Endothelial cell of umbilical vein (primary cell): ENCODE measurements at regions not wholly inside any gene's neighbourhood (a gene's known extent, or its start where the extent isn't known, plus 50 kb on each side); places are given as distances from the start of the nearest gene placed in this dataset.

Experiments
- BruUV-seq: library from RNA; stranded (reverse); fragments of 400-500 nt; replicated peaks from 2 replicates; lab custom pipeline; 2021; lab: Mats Ljungman, UMichigan
- CTCF ChIA-PET: fragments of 300-600, 350-600 bp; sonication (Branson Sonifier 250); formaldehyde crosslinking; loops from one replicate; lab custom pipeline; 2021; ENCODE audit warnings: antibody characterized with exemption, inconsistent platforms; lab: Charles Lee
- POLR2A ChIA-PET: fragments of 300-600, 350-600 bp; sonication (Branson Sonifier 250); formaldehyde crosslinking; loops from one replicate; lab custom pipeline; 2021; ENCODE audit warnings: antibody characterized with exemption, inconsistent platforms; lab: Charles Lee
- DNase-seq: peaks from one replicate; pipeline ENCODE4 v3.0.0-alpha.2; 2011; ENCODE audit warnings: low read depth, low spot score
- FAIRE-seq: peaks from 2 replicates; lab custom pipeline; 2011; peaks lifted over from hg19 to GRCh38; lab: Jason Lieb, UNC
- H2AFZ ChIP-seq: 2 replicates; pipeline ENCODE4 v1.6.0; 2012; ENCODE audit warnings: low read depth, low read length, control low read depth, inconsistent platforms
- H3K27ac ChIP-seq: 2 replicates; pipeline ENCODE4 v1.5.1; 2011; ENCODE audit warnings: low read depth, mild to moderate bottlenecking, control low read depth, low read length, moderate library complexity; ENCODE audit not compliant: insufficient read depth
- H3K27me3 ChIP-seq, 2 experiments: 2 replicates each; pipeline versions ENCODE4 v1.6.0 to v1.6.1; 2011; ENCODE audit warnings: low read length in 2 of 2, mixed read lengths in 1 of 2; ENCODE audit not compliant: control insufficient read depth in 2 of 2, insufficient read depth in 2 of 2
- H3K36me3 ChIP-seq, 2 experiments: 2 replicates in 1 of 2; 3 replicates in 1 of 2; pipeline ENCODE4 v1.5.1; 2011; ENCODE audit warnings: low read length in 2 of 2, mild to moderate bottlenecking in 1 of 2, moderate library complexity in 1 of 2; ENCODE audit not compliant: control insufficient read depth in 2 of 2, insufficient read depth in 2 of 2; ENCODE audit errors: extremely low read depth in 1 of 2
- H3K4me1 ChIP-seq: 3 replicates; pipeline ENCODE4 v1.5.1; 2011; ENCODE audit warnings: mild to moderate bottlenecking, low read length; ENCODE audit not compliant: control insufficient read depth, insufficient read depth; ENCODE audit errors: extremely low read depth
- H3K4me2 ChIP-seq: 2 replicates; pipeline ENCODE4 v1.6.1; 2011; ENCODE audit warnings: low read length, control low read depth, mixed read lengths; ENCODE audit not compliant: insufficient read depth
- H3K4me3 ChIP-seq, 3 experiments: fragments of 200-600 bp in 1 of 3; sonication (generic), shearing (Covaris generic) in 1 of 3; replicated peaks in 1 of 3; 2 replicates each; pipeline ENCODE4 v1.5.1; 2011 to 2016; ENCODE audit warnings: control low read depth in 3 of 3, low read length in 3 of 3, mild to moderate bottlenecking in 2 of 3, inconsistent platforms in 1 of 3, low read depth in 1 of 3, moderate library complexity in 1 of 3; ENCODE audit not compliant: insufficient read depth in 1 of 3
- H3K79me2 ChIP-seq: 2 replicates; pipeline ENCODE4 v1.6.0; 2012; ENCODE audit warnings: low read length, inconsistent platforms; ENCODE audit not compliant: control insufficient read depth, insufficient read depth
- H3K9ac ChIP-seq: replicated peaks from 2 replicates; pipeline ENCODE3; 2011; ENCODE audit warnings: low read length, control low read depth; ENCODE audit not compliant: insufficient read depth; ENCODE audit errors: extremely low read depth
- H3K9me1 ChIP-seq: replicated peaks from 3 replicates; pipeline ENCODE4 v1.6.0; 2011; ENCODE audit warnings: mild to moderate bottlenecking, low read length; ENCODE audit not compliant: control insufficient read depth, insufficient read depth; ENCODE audit errors: extremely low read depth
- H3K9me3 ChIP-seq: replicated peaks from 2 replicates; pipeline ENCODE4 v1.5.1; 2012; ENCODE audit warnings: low read length, inconsistent platforms; ENCODE audit not compliant: control insufficient read depth, insufficient read depth
- H4K20me1 ChIP-seq: replicated peaks from 2 replicates; pipeline ENCODE3; 2011; ENCODE audit warnings: mild to moderate bottlenecking, low read length; ENCODE audit not compliant: control insufficient read depth, insufficient read depth; ENCODE audit errors: extremely low read depth
- EZH2 ChIP-seq: IDR thresholded peaks from 2 replicates; pipeline ENCODE4 v1.6.1; 2012; ENCODE audit warnings: borderline replicate concordance, low read depth, mild to moderate bottlenecking, moderate library complexity, low read length, inconsistent platforms; ENCODE audit not compliant: severe bottlenecking
- FOS ChIP-seq: IDR thresholded peaks from 2 replicates; pipeline ENCODE4 v1.6.1; 2011; ENCODE audit warnings: mild to moderate bottlenecking, low read length, moderate library complexity, borderline replicate concordance; ENCODE audit not compliant: insufficient read depth
- GATA2 ChIP-seq: IDR thresholded peaks from 2 replicates; pipeline ENCODE4 v1.7.0; 2011; ENCODE audit warnings: low read depth, mild to moderate bottlenecking, moderate library complexity, mixed read lengths, low read length; ENCODE audit not compliant: insufficient read length, insufficient read depth
- JUN ChIP-seq: IDR thresholded peaks from 2 replicates; pipeline ENCODE4 v1.6.1; 2011; ENCODE audit warnings: borderline replicate concordance, low read depth; ENCODE audit not compliant: insufficient read length, insufficient read depth
- MYC ChIP-seq: IDR thresholded peaks from one replicate; pipeline ENCODE4 v1.6.1; 2011; ENCODE audit warnings: mild to moderate bottlenecking, low read depth, low read length
- POLR2A ChIP-seq: IDR thresholded peaks from 2 replicates; pipeline ENCODE4 v1.6.1; 2012; ENCODE audit warnings: low read depth, mild to moderate bottlenecking, control low read depth, low read length
- POLR2AphosphoS5 ChIP-seq: IDR thresholded peaks from 2 replicates; pipeline ENCODE4 v1.6.1; 2012; ENCODE audit warnings: low read depth, mild to moderate bottlenecking, control low read depth, low read length, moderate library complexity; ENCODE audit not compliant: insufficient read depth
- dilution Hi-C: fragments of 300-500 bp; cut with MboI; formaldehyde crosslinking; loops from one replicate; pipeline ENCODE4 v1.15.0; 2019; ENCODE audit warnings: low sequenced_read_pairs; ENCODE audit not compliant: extremely low pct_ligation_motif_present
- intact Hi-C: fragments of 100-400 bp; cut with micrococcal nuclease; formaldehyde crosslinking; loops from one replicate; pipeline ENCODE4 v1.10.0; 2022
- TF ChIP-seq, protein P1 (sequence below), 2 donors: IDR thresholded peaks; 1 replicate in 1 of 2; 2 replicates in 1 of 2; pipeline ENCODE4 v1.5.1; 2011; ENCODE audit warnings: low read length in 2 of 2, mild to moderate bottlenecking in 2 of 2, moderate library complexity in 2 of 2, control low read depth in 1 of 2, inconsistent platforms in 1 of 2, low read depth in 1 of 2; ENCODE audit not compliant: insufficient read depth in 1 of 2; ENCODE audit errors: extremely low read depth in 1 of 2
- TF ChIP-seq, protein P2 (sequence below): IDR thresholded peaks from 2 replicates; pipeline ENCODE4 v1.6.1; 2011; ENCODE audit not compliant: insufficient read depth, insufficient read length

DNA sequence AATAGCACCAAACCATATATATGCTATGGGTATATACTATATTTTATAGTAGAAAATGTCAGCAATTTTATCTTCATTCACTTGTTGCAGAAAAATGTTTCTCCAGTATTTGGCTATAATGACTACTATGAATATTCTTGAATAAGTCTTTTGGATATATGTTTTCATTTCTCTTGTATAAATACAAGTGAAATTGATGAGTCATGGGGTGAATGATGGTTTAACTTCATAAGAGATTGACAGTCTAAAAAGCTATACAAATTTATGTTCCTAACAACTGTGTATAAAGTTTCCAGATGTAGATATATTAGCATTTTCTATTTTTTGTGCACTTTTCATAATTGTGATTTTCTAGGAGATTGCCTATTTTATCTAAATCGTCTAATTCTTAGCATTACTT, 714.8 kb downstream of the TRHDE start:
- H3K9me1 ChIP-seq = no peaks in the 10 kb centered on the region
- H3K9ac ChIP-seq = no peak overlapping the region
- no peaks in the 10 kb centered on the region for H3K36me3 ChIP-seq
- H2AFZ ChIP-seq = no peak overlapping the region
- dilution Hi-C loops = no loop called here
- H3K4me2 ChIP-seq = no peak overlapping the region
- no peak overlapping the region for H3K4me3 ChIP-seq
- DNase-seq (no peak), FAIRE-seq (no peak)
- H3K79me2 ChIP-seq = no peaks in the 10 kb centered on the region
- CTCF ChIA-PET = no interaction called here
- BruUV-seq = no TSS peak
- no peaks in the 10 kb centered on the region for H3K4me1 ChIP-seq
- TF ChIP-seq, protein P1, sequence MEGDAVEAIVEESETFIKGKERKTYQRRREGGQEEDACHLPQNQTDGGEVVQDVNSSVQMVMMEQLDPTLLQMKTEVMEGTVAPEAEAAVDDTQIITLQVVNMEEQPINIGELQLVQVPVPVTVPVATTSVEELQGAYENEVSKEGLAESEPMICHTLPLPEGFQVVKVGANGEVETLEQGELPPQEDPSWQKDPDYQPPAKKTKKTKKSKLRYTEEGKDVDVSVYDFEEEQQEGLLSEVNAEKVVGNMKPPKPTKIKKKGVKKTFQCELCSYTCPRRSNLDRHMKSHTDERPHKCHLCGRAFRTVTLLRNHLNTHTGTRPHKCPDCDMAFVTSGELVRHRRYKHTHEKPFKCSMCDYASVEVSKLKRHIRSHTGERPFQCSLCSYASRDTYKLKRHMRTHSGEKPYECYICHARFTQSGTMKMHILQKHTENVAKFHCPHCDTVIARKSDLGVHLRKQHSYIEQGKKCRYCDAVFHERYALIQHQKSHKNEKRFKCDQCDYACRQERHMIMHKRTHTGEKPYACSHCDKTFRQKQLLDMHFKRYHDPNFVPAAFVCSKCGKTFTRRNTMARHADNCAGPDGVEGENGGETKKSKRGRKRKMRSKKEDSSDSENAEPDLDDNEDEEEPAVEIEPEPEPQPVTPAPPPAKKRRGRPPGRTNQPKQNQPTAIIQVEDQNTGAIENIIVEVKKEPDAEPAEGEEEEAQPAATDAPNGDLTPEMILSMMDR (IDR thresholded peaks at IDR 0.05; ENCODE audit: extremely low read depth in 1 of 2, insufficient read depth in 1 of 2, low read depth in 1 of 2, low read length in 2 of 2) = no peak
- intact Hi-C loops = no loop called here
- no peaks in the 10 kb centered on the region for H4K20me1 ChIP-seq
- no peaks in the 10 kb centered on the region for H3K27me3 ChIP-seq
- H3K9me3 ChIP-seq = peaks cover 8% of the 10 kb centered on the region
- POLR2A ChIA-PET = no interaction called here
- no peak overlapping the region for H3K27ac ChIP-seq

DNA sequence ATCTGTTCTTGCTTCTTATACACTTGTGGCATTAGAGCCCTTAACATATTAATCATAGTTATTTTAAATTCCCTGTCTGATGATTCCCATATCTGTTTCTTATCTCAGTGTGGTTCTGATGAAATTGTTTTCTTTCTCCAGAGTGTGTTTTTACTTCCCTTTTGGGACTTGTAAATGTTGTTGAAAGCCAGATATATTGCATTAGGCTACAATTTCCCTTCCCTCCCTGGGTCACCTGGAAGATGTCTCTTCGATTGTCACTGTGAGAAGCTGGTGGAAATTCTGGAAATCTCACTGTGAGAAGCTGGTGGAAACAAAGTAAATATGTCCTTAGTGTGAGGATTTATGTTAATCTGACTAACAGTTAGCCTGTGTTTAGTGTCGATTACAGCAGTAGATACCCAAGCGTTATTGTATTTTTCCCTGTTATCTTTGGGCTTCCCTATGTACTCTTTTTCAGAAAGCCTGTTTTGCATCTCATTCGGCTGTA, 717.3 kb downstream of the TRHDE start:
- dilution Hi-C loops = no loop called here
- no peak for TF ChIP-seq FOS
- TF ChIP-seq, protein P1 (IDR thresholded peaks at IDR 0.05; ENCODE audit: extremely low read depth in 1 of 2, insufficient read depth in 1 of 2, low read depth in 1 of 2, low read length in 2 of 2) = no peak
- TF ChIP-seq MYC = no peak
- TF ChIP-seq JUN = no peak
- no peak for TF ChIP-seq POLR2A
- TF ChIP-seq GATA2 = no peak
- TF ChIP-seq POLR2AphosphoS5 = no peak
- TF ChIP-seq EZH2 = no peak
- TF ChIP-seq, protein P2, sequence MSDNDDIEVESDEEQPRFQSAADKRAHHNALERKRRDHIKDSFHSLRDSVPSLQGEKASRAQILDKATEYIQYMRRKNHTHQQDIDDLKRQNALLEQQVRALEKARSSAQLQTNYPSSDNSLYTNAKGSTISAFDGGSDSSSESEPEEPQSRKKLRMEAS = no peak
- no peak for FAIRE-seq
- POLR2A ChIA-PET = no interaction called here
- H3K27me3 ChIP-seq = no peaks in the 10 kb centered on the region
- BruUV-seq = no TSS peak
- no peaks in the 10 kb centered on the region for H3K9me1 ChIP-seq
- intact Hi-C loops = no loop called here
- DNase-seq = no peak
- H3K79me2 ChIP-seq = no peaks in the 10 kb centered on the region
- H3K4me2 ChIP-seq = no peak overlapping the region
- H4K20me1 ChIP-seq = no peaks in the 10 kb centered on the region
- no peaks in the 10 kb centered on the region for H3K4me1 ChIP-seq
- no peak overlapping the region for H3K9ac ChIP-seq
- H3K36me3 ChIP-seq = no peaks in the 10 kb centered on the region
- H2AFZ ChIP-seq = no peak overlapping the region
- H3K4me3 ChIP-seq = no peak overlapping the region
- H3K27ac ChIP-seq = no peak overlapping the region
- H3K9me3 ChIP-seq = peaks cover 6% of the 10 kb centered on the region
- CTCF ChIA-PET = no interaction called here
